GM12878 (cell line): ENCODE measurements at regions not wholly inside any gene's neighbourhood (a gene's known extent, or its start where the extent isn't known, plus 50 kb on each side); places are given as distances from the start of the nearest gene placed in this dataset.

Source experiments
- CEBPZ ChIP-seq: fragments of 150-350 bp; IDR thresholded peaks from 2 replicates; pipeline ENCODE4 v1.6.1; 2016; ENCODE audit warnings: low read depth, low read length
- CTCF ChIP-seq, 3 experiments: IDR thresholded peaks in 2 of 3; conservative IDR thresholded peaks in 1 of 3; 2 replicates each; pipeline ENCODE4 v1.5.1; 2011; ENCODE audit warnings: low read depth in 3 of 3, low read length in 3 of 3, mild to moderate bottlenecking in 3 of 3, control low read depth in 2 of 3, moderate library complexity in 2 of 3, inconsistent platforms in 1 of 3, mixed read lengths in 1 of 3; ENCODE audit not compliant: control insufficient read depth in 2 of 3, insufficient read depth in 1 of 3; ENCODE audit errors: extremely low read depth in 1 of 3
- EZH2 ChIP-seq: IDR thresholded peaks from 2 replicates; pipeline ENCODE4 v1.6.1; 2012; ENCODE audit warnings: low read depth, mild to moderate bottlenecking, control low read depth, inconsistent platforms, low read length, borderline replicate concordance; ENCODE audit not compliant: control insufficient read depth
- HDAC2 ChIP-seq: fragments of 200-600 bp; sonication (generic); IDR thresholded peaks from 2 replicates; pipeline ENCODE4 v1.6.1; 2017
- IRF3 ChIP-seq: fragments of 450-650 bp; IDR thresholded peaks from 2 replicates; pipeline ENCODE4 v1.6.1; 2014; ENCODE audit warnings: mild to moderate bottlenecking
- NFIC ChIP-seq: IDR thresholded peaks from 2 replicates; pipeline ENCODE4 v1.6.1; 2012; ENCODE audit warnings: low read depth, mild to moderate bottlenecking, inconsistent platforms, low read length, moderate library complexity
- POLR2AphosphoS5 ChIP-seq: IDR thresholded peaks from 2 replicates; pipeline ENCODE4 v1.6.1; 2011; ENCODE audit warnings: mild to moderate bottlenecking, low read length, inconsistent platforms
- TAF1 ChIP-seq: IDR thresholded peaks from 2 replicates; pipeline ENCODE4 v1.6.1; 2011; ENCODE audit warnings: mild to moderate bottlenecking, low read depth, low read length, borderline replicate concordance
- USF1 ChIP-seq: IDR thresholded peaks from 2 replicates; pipeline ENCODE4 v1.6.1; 2011; ENCODE audit warnings: borderline replicate concordance, low read depth, mild to moderate bottlenecking, moderate library complexity, mixed read lengths, low read length; ENCODE audit not compliant: insufficient read depth; ENCODE audit errors: extremely low read length
- ZBED1 ChIP-seq: IDR thresholded peaks from 2 replicates; pipeline ENCODE4 v1.6.1; 2016; ENCODE audit warnings: borderline replicate concordance
- TF ChIP-seq, protein P1 (sequence below): fragments of 450-650 bp; IDR thresholded peaks from 2 replicates; pipeline ENCODE4 v1.6.1; 2017; ENCODE audit warnings: mild to moderate bottlenecking, low read depth, inconsistent platforms; ENCODE audit not compliant: poor library complexity, severe bottlenecking
- TF ChIP-seq, protein P2 (sequence below): IDR thresholded peaks from 2 replicates; pipeline ENCODE4 v1.6.1; 2012; ENCODE audit warnings: low read depth, low read length, improper control_type of control experiment
- TF ChIP-seq, protein P3 (sequence below): IDR thresholded peaks from 2 replicates; pipeline ENCODE4 v1.6.1; 2012; ENCODE audit warnings: low read depth, low read length, improper control_type of control experiment
- TF ChIP-seq, protein P4 (sequence below): fragments of 450-650 bp; conservative IDR thresholded peaks from 2 replicates; pipeline ENCODE4 v1.6.1; 2017; ENCODE audit warnings: mild to moderate bottlenecking, moderate library complexity

- TF ChIP-seq, protein P1, sequence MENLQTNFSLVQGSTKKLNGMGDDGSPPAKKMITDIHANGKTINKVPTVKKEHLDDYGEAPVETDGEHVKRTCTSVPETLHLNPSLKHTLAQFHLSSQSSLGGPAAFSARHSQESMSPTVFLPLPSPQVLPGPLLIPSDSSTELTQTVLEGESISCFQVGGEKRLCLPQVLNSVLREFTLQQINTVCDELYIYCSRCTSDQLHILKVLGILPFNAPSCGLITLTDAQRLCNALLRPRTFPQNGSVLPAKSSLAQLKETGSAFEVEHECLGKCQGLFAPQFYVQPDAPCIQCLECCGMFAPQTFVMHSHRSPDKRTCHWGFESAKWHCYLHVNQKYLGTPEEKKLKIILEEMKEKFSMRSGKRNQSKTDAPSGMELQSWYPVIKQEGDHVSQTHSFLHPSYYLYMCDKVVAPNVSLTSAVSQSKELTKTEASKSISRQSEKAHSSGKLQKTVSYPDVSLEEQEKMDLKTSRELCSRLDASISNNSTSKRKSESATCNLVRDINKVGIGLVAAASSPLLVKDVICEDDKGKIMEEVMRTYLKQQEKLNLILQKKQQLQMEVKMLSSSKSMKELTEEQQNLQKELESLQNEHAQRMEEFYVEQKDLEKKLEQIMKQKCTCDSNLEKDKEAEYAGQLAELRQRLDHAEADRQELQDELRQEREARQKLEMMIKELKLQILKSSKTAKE: no peak
- TF ChIP-seq EZH2: no peak
- TF ChIP-seq NFIC: no peak
- TF ChIP-seq, protein P2, sequence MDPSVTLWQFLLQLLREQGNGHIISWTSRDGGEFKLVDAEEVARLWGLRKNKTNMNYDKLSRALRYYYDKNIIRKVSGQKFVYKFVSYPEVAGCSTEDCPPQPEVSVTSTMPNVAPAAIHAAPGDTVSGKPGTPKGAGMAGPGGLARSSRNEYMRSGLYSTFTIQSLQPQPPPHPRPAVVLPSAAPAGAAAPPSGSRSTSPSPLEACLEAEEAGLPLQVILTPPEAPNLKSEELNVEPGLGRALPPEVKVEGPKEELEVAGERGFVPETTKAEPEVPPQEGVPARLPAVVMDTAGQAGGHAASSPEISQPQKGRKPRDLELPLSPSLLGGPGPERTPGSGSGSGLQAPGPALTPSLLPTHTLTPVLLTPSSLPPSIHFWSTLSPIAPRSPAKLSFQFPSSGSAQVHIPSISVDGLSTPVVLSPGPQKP: no peak
- TF ChIP-seq, protein P3, sequence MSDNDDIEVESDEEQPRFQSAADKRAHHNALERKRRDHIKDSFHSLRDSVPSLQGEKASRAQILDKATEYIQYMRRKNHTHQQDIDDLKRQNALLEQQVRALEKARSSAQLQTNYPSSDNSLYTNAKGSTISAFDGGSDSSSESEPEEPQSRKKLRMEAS: no peak
- TF ChIP-seq ZBED1: no peak
- TF ChIP-seq TAF1: no peak
- TF ChIP-seq HDAC2: no peak
- TF ChIP-seq CEBPZ: no peak
- TF ChIP-seq USF1: no peak
- TF ChIP-seq CTCF (IDR thresholded peaks at IDR 0.05 in 2 of 3, conservative IDR thresholded peaks at IDR 0.05 in 1 of 3; ENCODE audit: control insufficient read depth in 2 of 3, extremely low read depth in 1 of 3, insufficient read depth in 1 of 3, low read depth in 3 of 3, low read length in 3 of 3): no peak
- no peak for TF ChIP-seq POLR2AphosphoS5
- no peak for TF ChIP-seq IRF3
- TF ChIP-seq, protein P4, sequence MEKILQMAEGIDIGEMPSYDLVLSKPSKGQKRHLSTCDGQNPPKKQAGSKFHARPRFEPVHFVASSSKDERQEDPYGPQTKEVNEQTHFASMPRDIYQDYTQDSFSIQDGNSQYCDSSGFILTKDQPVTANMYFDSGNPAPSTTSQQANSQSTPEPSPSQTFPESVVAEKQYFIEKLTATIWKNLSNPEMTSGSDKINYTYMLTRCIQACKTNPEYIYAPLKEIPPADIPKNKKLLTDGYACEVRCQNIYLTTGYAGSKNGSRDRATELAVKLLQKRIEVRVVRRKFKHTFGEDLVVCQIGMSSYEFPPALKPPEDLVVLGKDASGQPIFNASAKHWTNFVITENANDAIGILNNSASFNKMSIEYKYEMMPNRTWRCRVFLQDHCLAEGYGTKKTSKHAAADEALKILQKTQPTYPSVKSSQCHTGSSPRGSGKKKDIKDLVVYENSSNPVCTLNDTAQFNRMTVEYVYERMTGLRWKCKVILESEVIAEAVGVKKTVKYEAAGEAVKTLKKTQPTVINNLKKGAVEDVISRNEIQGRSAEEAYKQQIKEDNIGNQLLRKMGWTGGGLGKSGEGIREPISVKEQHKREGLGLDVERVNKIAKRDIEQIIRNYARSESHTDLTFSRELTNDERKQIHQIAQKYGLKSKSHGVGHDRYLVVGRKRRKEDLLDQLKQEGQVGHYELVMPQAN: no peak
Measured at GRCh38 chr11:13874597-13874996, 87.9 kb upstream of the SPON1 start.
